B cell (primary cell): ENCODE measurements at regions not wholly inside any gene's neighbourhood (a gene's known extent, or its start where the extent isn't known, plus 50 kb on each side); places are given as distances from the start of the nearest gene placed in this dataset.

ENCODE experiments used
- EZH2 ChIP-seq: IDR thresholded peaks from 2 replicates; pipeline ENCODE4 v1.6.1; 2012; ENCODE audit warnings: borderline replicate concordance, low read depth, mild to moderate bottlenecking, moderate library complexity, low read length; ENCODE audit not compliant: insufficient read depth, poor library complexity, severe bottlenecking
- TF ChIP-seq, protein P1 (sequence below): fragments of 200-600 bp; IDR thresholded peaks from one replicate; pipeline ENCODE4 v1.8.0; 2022; ENCODE audit warnings: antibody characterized with exemption, mild to moderate bottlenecking

DNA sequence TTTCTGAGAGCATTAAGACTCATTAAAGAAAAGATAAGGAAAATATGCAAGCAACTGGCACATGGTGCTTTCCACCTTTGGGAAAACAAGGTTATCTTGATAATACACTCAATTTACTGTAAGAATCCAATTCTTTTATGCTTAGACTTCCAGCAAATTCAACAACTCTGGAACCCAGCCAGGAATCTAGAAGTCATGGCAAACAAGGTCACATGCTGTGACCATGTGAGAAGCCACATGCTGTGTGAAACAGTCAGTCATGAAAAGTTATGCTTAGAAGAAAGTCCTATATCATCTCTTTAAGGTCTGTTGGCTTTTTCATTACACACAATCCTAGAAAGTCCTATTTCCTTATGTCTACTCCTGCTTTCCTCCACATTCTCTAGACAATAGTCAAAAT is 581.8 kb upstream of the C9orf72 start:
- TF ChIP-seq, protein P1, sequence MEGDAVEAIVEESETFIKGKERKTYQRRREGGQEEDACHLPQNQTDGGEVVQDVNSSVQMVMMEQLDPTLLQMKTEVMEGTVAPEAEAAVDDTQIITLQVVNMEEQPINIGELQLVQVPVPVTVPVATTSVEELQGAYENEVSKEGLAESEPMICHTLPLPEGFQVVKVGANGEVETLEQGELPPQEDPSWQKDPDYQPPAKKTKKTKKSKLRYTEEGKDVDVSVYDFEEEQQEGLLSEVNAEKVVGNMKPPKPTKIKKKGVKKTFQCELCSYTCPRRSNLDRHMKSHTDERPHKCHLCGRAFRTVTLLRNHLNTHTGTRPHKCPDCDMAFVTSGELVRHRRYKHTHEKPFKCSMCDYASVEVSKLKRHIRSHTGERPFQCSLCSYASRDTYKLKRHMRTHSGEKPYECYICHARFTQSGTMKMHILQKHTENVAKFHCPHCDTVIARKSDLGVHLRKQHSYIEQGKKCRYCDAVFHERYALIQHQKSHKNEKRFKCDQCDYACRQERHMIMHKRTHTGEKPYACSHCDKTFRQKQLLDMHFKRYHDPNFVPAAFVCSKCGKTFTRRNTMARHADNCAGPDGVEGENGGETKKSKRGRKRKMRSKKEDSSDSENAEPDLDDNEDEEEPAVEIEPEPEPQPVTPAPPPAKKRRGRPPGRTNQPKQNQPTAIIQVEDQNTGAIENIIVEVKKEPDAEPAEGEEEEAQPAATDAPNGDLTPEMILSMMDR = no peak
- no peak for TF ChIP-seq EZH2
